Lower leg skin (tissue), 4 donors: ENCODE measurements at regions not wholly inside any gene's neighbourhood (a gene's known extent, or its start where the extent isn't known, plus 50 kb on each side); places are given as distances from the start of the nearest gene placed in this dataset.

Experiments
- DNase-seq, 2 donors: peaks; one replicate each; pipeline ENCODE4 v3.0.0-alpha.2; 2019; ENCODE audit warnings: low spot score in 2 of 2
- H3K4me3 ChIP-seq: fragments of 200-600 bp; sonication (generic); 2 replicates; pipeline ENCODE4 v1.5.1; 2017; ENCODE audit warnings: mild to moderate bottlenecking, low read depth; ENCODE audit not compliant: poor library complexity, severe bottlenecking
- CTCF ChIP-seq, 3 donors: fragments of 450-650 bp; IDR thresholded peaks; one replicate each; pipeline ENCODE4 v1.5.1; 2016; ENCODE audit warnings: antibody characterized with exemption in 3 of 3, mild to moderate bottlenecking in 3 of 3, moderate library complexity in 2 of 3
- POLR2A ChIP-seq, 2 donors: fragments of 450-650 bp; IDR thresholded peaks; one replicate each; pipeline ENCODE4 v1.6.1; 2016 to 2017; ENCODE audit warnings: antibody characterized with exemption in 2 of 2, mild to moderate bottlenecking in 1 of 2, moderate library complexity in 1 of 2
- WGBS, 2 donors: methylation state at CpG; one replicate each; pipeline ENCODE4 v1.1.5; 2018; 5-methylcytosine and 5-hydroxymethylcytosine counted together
- intact Hi-C: fragments of 100-400 bp; cut with DNase I; formaldehyde crosslinking; loops from one replicate; pipeline ENCODE4 v1.15.0; 2023; ENCODE audit warnings: low total_unique reads

- no peak overlapping the region for H3K4me3 ChIP-seq
- no peak for DNase-seq
- WGBS, 2 donors, result 61 to 68% methylated on average over 4 of the region's 4 CpGs
Observed at GRCh38 chr2:16739778-16740581, 74.3 kb upstream of the CYRIA start.

GRCh38 chr2:16738361-16739225, 73.0 kb upstream of the CYRIA start:
- H3K4me3 ChIP-seq, result no peak overlapping the region
- WGBS, 2 donors, result 46 to 51% methylated on average over 6 of the region's 6 CpGs
- DNase-seq, result no peak
- TF ChIP-seq CTCF (IDR thresholded peaks at IDR 0.05), result no peak
- intact Hi-C loops, result no loop called here

More at GRCh38 chr2:16739778-16740581, 74.3 kb upstream of the CYRIA start:
- intact Hi-C loops, result loop anchor here (5.0 kb wide), 1 partner anchor 1607 kb away; no protein-coding TSS in a partner anchor
- TF ChIP-seq CTCF (IDR thresholded peaks at IDR 0.05) (no peak), POLR2A (IDR thresholded peaks at IDR 0.05) (no peak)

- H3K4me3 ChIP-seq, result no peak overlapping the region
- no peak for DNase-seq
- WGBS, 2 donors, result 80 to 81% methylated on average over 1 of the region's 1 CpG
- TF ChIP-seq CTCF (IDR thresholded peaks at IDR 0.05) (no peak), POLR2A (IDR thresholded peaks at IDR 0.05) (no peak)
- intact Hi-C loops, result no loop called here
Observed at GRCh38 chr2:16737812-16738211, 72.2 kb upstream of the CYRIA start.

- intact Hi-C loops, result no loop called here
- TF ChIP-seq CTCF (IDR thresholded peaks at IDR 0.05) (no peak), POLR2A (IDR thresholded peaks at IDR 0.05) (no peak)
- no peak for DNase-seq
- WGBS, 2 donors, result 74 to 81% methylated on average over 2 of the region's 2 CpGs
- no peak overlapping the region for H3K4me3 ChIP-seq
Observed at GRCh38 chr2:16736633-16737032, 71.0 kb upstream of the CYRIA start.

- no peak for DNase-seq
- no peak overlapping the region for H3K4me3 ChIP-seq
- intact Hi-C loops, result no loop called here
- 89 to 91% methylated on average over 5 of the region's 5 CpGs for WGBS, 2 donors
- TF ChIP-seq POLR2A (IDR thresholded peaks at IDR 0.05) (no peak), CTCF (IDR thresholded peaks at IDR 0.05) (no peak)
Observed at GRCh38 chr2:16729335-16729734, 63.7 kb upstream of the CYRIA start.
